Left hindlimb (tissue), 1 donor: ENCODE measurements at regions not wholly inside any gene's neighbourhood (a gene's known extent, or its start where the extent isn't known, plus 50 kb on each side); places are given as distances from the start of the nearest gene placed in this dataset.

Source experiments
- DNase-seq: peaks from one replicate; pipeline ENCODE4 v3.0.0-alpha.2; 2018

GRCh38 chr6:95143408-95144180, 433.7 kb upstream of the MANEA start:
- no peak for DNase-seq

DNA sequence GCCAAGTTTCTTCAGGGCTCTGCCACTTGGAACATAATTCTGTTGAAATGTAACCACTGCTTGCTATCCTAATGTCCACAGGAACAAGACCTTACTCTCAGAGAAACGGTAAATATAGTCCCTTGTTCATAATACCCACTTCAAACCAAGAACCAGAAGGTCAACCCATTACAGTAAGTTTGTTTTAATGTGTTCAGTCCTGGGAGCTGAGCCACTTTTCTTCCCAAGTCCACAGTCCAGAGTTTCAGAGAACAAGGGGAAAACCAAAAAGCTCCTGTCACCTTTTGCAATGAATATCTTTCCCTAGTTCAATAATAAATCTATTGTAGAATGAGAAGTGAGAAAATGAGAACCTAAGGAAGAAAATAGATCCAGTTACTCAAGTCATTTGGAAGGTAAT, 431.9 kb upstream of the MANEA start:
- no peak for DNase-seq

GRCh38 chr6:95159557-95159956, 417.8 kb upstream of the MANEA start:
- no peak for DNase-seq

DNA sequence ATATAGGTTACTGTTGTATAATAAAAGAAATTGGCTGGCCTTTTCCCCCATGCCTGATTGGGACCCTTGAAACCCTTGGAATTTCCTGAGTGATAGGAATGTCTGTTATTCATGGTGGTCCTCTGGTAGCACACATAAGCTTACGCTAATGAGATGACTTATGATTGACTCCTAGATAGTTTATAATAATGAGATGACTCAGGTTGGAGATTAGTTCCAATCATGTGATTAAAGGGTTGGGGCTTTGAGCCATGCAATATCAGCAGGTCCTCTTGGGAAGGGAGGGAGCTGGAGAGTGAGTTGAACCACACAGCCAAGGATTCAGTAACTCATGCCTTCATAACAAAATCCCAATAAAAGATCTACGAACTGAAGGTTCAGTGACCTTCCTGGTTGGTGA, 407.6 kb upstream of the MANEA start:
- peak; percentile 11 for DNase-seq

- no peak for DNase-seq
Observed at GRCh38 chr6:95175927-95176675, 401.2 kb upstream of the MANEA start.

DNA sequence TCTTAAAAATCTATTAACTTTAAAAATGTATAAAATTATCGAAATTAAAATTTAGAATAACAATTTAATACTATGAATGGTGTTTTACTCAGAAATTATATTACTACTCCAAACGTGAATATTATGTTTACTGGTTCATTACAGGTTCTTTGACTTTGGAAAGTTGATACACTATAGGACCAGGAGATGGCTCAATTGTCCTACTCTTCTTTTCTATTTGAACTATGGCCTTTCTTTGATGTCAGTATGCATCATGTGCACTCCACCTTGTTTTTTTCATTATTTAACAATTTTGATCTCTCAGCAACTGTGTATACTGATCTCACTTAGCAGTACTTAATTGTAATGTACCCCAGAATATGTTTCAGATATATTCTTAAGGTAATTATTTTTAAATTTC, 391.5 kb upstream of the MANEA start:
- no peak for DNase-seq

DNA sequence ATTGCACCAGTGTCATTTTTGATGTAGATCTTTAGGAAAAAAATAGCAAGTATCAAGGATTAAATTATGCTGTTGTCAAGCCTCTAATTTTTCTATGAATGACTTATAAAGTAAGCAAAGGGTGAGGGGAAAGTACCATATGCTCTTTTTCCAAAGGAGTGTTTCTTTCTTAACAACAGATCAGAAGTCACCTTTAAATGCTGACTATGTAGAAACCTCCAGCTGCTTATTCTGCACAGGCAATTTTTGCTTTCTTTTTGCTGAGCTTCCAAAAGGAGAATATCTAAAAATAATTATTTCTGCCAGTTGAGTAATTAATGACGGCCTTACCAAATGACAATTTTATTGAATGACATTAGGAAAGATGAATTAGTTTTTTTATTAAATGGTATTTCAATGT, 390.6 kb upstream of the MANEA start:
- DNase-seq: no peak

DNA sequence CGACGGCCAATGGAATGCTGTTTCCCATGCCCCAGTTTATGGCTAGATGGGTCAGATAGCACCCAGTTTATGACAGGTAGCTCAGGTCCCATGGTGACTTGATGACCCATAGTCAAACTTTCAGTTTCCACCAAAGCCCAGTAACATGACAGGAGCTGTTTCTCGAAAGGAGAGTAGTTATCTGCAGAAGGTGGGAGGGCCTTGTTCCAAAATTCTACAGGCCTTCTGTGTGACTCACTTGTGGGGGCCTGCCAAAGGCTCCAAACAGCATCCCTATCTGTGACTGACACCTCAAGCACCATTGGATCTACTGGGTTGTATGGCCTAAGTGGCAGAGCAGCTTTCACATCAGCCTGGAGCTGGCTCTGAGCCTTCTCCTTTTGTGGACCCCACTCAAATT, 379.7 kb upstream of the MANEA start:
- no peak for DNase-seq

DNA sequence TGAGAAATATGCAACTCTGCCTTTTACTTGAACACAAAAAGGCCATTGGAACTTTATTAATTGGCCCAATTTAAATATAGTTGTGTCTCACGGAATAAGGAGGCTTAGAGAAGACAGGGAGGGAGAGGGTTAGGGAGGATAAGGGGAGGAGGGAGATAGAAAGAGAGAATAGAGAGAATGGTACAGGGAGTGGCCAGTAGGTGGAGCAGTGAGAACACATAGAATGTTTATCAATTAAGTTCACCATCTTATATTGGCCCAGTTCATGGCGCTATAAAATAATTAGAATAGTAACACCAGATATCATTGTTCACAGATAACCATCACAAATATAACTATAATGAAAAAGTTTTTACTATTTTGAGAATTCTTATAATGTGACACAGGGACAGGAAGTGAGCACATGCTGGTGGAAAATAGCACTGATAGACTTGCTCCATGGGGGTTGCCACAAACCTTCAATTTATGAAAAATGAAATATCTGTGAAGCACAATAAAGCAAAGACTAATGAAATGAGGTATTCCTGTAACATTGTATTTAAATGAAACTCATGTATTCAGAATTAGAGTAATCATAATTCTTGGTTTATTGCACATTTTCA, 374.1 kb upstream of the MANEA start:
- no peak for DNase-seq

GRCh38 chr6:95204178-95204577, 373.2 kb upstream of the MANEA start:
- DNase-seq: no peak

DNA sequence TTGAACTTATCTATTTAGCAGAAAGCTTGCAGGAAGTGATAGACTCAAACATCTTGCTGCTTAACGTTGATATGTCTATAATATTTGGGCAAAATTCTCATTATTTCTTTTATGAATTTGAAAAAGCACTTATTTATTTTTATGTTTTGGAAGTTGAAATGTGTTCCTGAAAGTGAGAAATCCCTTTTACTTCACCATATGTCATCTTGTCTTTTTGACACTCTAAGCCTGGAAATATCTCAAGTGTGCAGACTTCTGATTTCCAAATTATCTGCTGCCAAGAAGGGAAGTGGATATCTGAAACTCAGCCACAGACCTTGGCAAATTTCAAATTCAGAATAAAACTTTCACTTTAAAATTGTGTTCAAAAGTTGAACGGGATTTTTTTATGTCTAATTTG, 368.7 kb upstream of the MANEA start:
- DNase-seq: no peak

DNA sequence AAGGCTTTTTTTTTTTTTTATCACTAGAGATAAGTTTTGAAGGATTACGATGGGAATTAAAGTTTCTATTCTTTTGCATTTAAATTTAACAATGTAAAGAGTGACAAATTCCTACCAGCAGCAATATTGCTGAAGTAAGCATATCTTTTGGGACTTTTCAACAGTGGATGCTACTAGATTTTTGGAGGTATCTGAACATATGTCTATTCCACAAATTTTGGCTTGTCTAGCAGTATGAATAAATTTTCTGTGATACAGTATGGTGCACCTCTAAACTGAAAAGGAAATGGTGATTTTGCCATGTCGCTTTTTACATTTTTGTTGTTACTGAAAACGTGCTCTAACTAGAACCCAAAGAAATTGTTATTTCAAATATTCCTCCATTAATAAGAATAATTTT, 368.3 kb upstream of the MANEA start:
- no peak for DNase-seq

GRCh38 chr6:95216555-95216954, 360.8 kb upstream of the MANEA start:
- no peak for DNase-seq

- DNase-seq: no peak
Observed at GRCh38 chr6:95227351-95227750, 350.0 kb upstream of the MANEA start.

GRCh38 chr6:95228636-95229035, 348.7 kb upstream of the MANEA start:
- no peak for DNase-seq

DNA sequence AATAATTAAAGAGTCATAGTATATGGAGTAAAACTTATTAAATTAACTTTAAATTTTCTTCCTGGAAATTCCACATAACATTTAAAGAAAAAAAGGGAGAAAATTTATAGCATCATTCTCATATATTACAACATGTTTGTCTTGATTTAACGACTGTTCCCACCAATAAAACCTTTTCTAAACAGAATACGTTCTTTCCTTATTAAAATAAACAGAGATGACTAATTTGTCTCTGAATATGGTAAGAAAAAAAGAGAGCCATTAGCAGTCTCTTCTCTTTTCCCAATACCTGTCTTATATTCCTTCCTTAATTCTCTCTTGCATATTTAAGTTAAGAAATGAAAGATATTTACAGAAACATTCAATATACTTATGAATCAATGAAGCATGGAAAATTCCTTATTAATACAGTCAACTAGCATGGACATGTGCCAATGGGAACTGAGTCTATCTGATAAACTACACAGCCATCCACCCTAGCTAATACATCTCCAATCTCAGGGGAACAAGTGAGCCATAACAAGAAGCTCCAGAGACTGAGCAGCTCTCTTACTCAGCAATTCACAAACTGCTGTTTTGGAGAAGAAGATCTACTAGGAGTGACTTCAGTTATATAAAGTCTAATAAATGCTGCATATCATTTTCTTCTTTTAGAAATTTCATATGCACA, 347.1 kb upstream of the MANEA start:
- no peak for DNase-seq

DNA sequence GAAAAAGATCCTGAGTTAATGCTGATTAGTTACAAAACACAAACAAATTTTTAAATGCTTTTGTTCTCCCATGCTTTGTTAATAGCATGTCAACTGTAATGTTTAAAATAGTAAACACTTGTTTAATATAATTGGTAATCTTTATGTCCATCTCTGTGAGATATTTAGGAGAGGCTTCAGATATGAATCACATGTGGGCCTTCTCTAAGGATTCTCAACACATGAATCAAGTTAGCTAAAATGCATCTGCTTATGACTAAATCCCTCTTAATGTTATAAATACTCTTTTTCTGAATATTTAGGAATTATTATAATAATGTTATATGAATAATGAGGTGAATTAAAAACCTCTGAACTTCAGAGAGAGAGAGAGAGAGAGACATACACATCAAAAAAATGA, 345.9 kb upstream of the MANEA start:
- no peak for DNase-seq

GRCh38 chr6:95232446-95232845, 344.9 kb upstream of the MANEA start:
- DNase-seq: no peak

DNA sequence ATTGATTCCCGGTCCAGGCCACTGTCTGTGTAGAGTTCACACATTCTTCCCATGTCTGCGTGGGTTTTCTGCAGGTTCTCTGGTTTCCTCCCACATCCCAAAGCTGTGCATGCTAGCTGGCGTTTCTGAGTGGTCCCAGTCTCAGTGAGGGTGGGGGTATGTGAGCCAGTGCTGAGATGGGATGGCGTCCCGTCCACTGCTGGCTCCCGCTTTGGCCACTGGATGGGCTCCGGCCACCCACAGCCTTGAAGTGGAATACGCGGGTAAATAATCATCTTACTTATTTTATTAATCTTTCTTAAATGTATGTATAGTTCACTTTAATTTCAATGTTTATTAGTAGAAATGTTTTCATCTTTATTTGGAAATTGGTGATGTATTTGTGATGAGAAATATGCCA, 343.5 kb upstream of the MANEA start:
- no peak for DNase-seq

DNA sequence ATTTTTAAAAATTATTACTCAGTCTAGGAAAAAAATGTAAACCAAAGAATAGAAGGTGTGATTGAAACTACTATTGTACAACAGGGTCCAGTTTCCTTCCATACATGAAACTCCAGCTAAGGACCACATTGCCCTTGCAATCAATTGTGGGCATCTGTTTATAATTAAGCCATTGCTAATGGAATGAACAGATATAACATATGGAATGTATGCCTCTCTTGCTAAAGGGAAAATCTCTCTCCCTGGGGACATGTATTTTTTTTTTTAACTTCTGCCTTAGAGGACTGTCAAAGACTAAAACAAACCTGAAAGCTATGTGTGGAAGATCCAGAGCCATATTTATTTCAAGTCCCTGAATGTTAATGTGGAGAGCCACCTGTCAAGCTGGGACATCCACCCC, 336.8 kb upstream of the MANEA start:
- no peak for DNase-seq

DNA sequence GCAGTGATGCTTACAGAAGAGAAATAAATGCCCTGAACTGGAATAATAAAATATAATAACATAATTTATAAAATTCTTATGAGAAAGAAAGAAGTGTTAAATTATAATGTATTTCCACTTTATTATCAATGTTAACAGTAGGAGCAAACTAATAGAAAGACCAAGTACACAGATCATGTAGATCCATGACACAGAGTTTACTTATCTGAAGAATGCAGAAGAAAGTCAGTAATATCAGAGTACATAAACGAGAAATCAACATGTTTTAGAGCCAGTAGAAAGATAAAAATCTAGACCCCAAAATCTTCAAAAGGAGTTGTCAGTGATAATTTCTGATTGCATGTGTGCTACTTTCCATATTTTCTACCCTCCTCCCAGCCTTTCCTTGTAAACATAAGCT, 334.8 kb upstream of the MANEA start:
- DNase-seq: no peak

DNA sequence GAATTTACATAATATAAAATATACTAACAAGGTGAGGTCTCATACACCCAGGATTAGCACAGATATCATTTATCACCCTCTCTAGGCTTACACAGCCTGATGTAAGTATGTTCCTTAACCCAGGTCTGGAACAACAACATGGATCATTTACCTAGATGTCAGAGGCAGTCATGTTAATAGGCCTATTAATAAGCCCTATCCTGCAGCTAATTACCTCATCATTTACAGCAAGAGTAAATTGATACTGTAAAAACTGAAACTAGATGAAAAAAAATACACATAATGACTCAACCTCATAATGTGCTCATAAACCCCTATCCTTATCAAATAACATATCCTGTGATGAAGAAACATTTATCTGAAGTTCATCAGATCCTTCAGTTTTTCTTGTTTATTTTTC, 334.3 kb upstream of the MANEA start:
- no peak for DNase-seq

- DNase-seq: no peak
Observed at GRCh38 chr6:95244751-95245150, 332.6 kb upstream of the MANEA start.

GRCh38 chr6:95248499-95248898, 328.8 kb upstream of the MANEA start:
- no peak for DNase-seq
